A673 (cell line): ENCODE measurements at regions not wholly inside any gene's neighbourhood (a gene's known extent, or its start where the extent isn't known, plus 50 kb on each side); places are given as distances from the start of the nearest gene placed in this dataset.

Experiments used
- BruUV-seq: library from RNA; stranded (reverse); fragments of 400-500 nt; replicated peaks from 2 replicates; lab custom pipeline; 2021; lab: Mats Ljungman, UMichigan
- CTCF ChIA-PET: fragments of 300-600 bp; sonication (Branson Sonifier 250); formaldehyde crosslinking; loops from one replicate; lab custom pipeline; 2022; ENCODE audit warnings: antibody characterized with exemption; lab: Charles Lee
- POLR2A ChIA-PET: fragments of 300-600 bp; sonication (Branson Sonifier 250); formaldehyde crosslinking; loops from one replicate; lab custom pipeline; 2022; ENCODE audit warnings: antibody characterized with exemption; ENCODE audit not compliant: low non-redundant PET; lab: Charles Lee
- DNase-seq: peaks from one replicate; pipeline ENCODE4 v3.0.0-alpha.2; 2015; ENCODE audit warnings: low spot score
- H3K27ac ChIP-seq: fragments of 200-600 bp; sonication (generic); 2 replicates; pipeline ENCODE4 v1.5.1; 2016; ENCODE audit warnings: mixed run types, low read depth, mild to moderate bottlenecking, mixed read lengths, antibody characterized with exemption, low read length; ENCODE audit not compliant: poor library complexity, severe bottlenecking
- H3K27me3 ChIP-seq: fragments of 200-600 bp; sonication (generic); replicated peaks from 2 replicates; pipeline ENCODE4 v1.6.1; 2017; ENCODE audit warnings: mixed run types, low read depth, mild to moderate bottlenecking, mixed read lengths, antibody characterized with exemption, low read length; ENCODE audit not compliant: insufficient read depth, poor library complexity
- H3K36me3 ChIP-seq: fragments of 200-600 bp; sonication (generic); 2 replicates; pipeline ENCODE4 v1.6.1; 2016; ENCODE audit warnings: mixed run types, mild to moderate bottlenecking, mixed read lengths, antibody characterized with exemption, low read length; ENCODE audit not compliant: insufficient read depth, poor library complexity, severe bottlenecking
- H3K4me1 ChIP-seq: fragments of 200-600 bp; sonication (generic); 2 replicates; pipeline ENCODE4 v1.6.1; 2017; ENCODE audit warnings: mixed run types, mild to moderate bottlenecking, mixed read lengths, antibody characterized with exemption, low read length; ENCODE audit not compliant: insufficient read depth, poor library complexity, severe bottlenecking
- H3K4me3 ChIP-seq: fragments of 200-600 bp; sonication (generic); 2 replicates; pipeline ENCODE4 v1.5.1; 2016; ENCODE audit warnings: low read depth, mixed run types, mild to moderate bottlenecking, mixed read lengths, low read length; ENCODE audit not compliant: poor library complexity, severe bottlenecking
- H3K9me3 ChIP-seq: fragments of 200-600 bp; sonication (generic); 2 replicates; pipeline ENCODE4 v1.6.1; 2016; ENCODE audit warnings: mixed run types, low read depth, mild to moderate bottlenecking, mixed read lengths, antibody characterized with exemption, low read length; ENCODE audit not compliant: poor library complexity, severe bottlenecking
- CTCF ChIP-seq: fragments of 300-800, 200-600 bp; sonication (generic); conservative IDR thresholded peaks from 2 replicates; pipeline ENCODE4 v1.5.1; 2017; ENCODE audit warnings: low read depth, mild to moderate bottlenecking, antibody characterized with exemption, low read length, moderate library complexity, mixed read lengths
- EZH2 ChIP-seq: fragments of 200-600 bp; sonication (generic); IDR thresholded peaks from 2 replicates; pipeline ENCODE4 v1.6.1; 2017; ENCODE audit warnings: borderline replicate concordance, low read depth, mild to moderate bottlenecking, mixed read lengths, antibody characterized with exemption, low read length; ENCODE audit not compliant: poor library complexity, severe bottlenecking
- intact Hi-C: fragments of 100-400 bp; cut with micrococcal nuclease; formaldehyde crosslinking; loops from one replicate; pipeline ENCODE4 v1.10.0; 2022; ENCODE audit not compliant: unreplicated experiment

GRCh38 chr7:54109501-54109900 lies 432.7 kb upstream of the VSTM2A start:
- H3K27me3 ChIP-seq = no peaks in the 10 kb centered on the region
- no peaks in the 10 kb centered on the region for H3K36me3 ChIP-seq
- TF ChIP-seq EZH2 = no peak
- TF ChIP-seq CTCF = no peak
- no peak for DNase-seq
- no TSS peak for BruUV-seq
- no peaks in the 10 kb centered on the region for H3K4me1 ChIP-seq
- ChIA-PET CTCF (no interaction called here), POLR2A (no interaction called here)
- H3K27ac ChIP-seq = no peak overlapping the region
- H3K9me3 ChIP-seq = peaks cover 25% of the 10 kb centered on the region
- no peak overlapping the region for H3K4me3 ChIP-seq
- intact Hi-C loops = no loop called here

GRCh38 chr7:54111814-54112511 lies 430.2 kb upstream of the VSTM2A start:
- Histone ChIP-seq H3K27me3 (no peaks in the 10 kb centered on the region), H3K9me3 (peaks cover 25% of the 10 kb centered on the region), H3K36me3 (no peaks in the 10 kb centered on the region), H3K4me1 (no peaks in the 10 kb centered on the region), H3K4me3 (no peak overlapping the region), H3K27ac (no peak overlapping the region)
- intact Hi-C loops = no loop called here
- ChIA-PET POLR2A (no interaction called here), CTCF (no interaction called here)
- TF ChIP-seq EZH2 (no peak), CTCF (no peak)
- BruUV-seq = no TSS peak
- no peak for DNase-seq

- no peaks in the 10 kb centered on the region for H3K4me1 ChIP-seq
- no peak for DNase-seq
- no peak overlapping the region for H3K27ac ChIP-seq
- H3K36me3 ChIP-seq = no peaks in the 10 kb centered on the region
- intact Hi-C loops = no loop called here
- peaks cover 25% of the 10 kb centered on the region for H3K9me3 ChIP-seq
- ChIA-PET CTCF (no interaction called here), POLR2A (no interaction called here)
- TF ChIP-seq CTCF (no peak), EZH2 (no peak)
- H3K27me3 ChIP-seq = no peaks in the 10 kb centered on the region
- H3K4me3 ChIP-seq = no peak overlapping the region
- BruUV-seq = no TSS peak
Observed at GRCh38 chr7:54112567-54112966, 429.6 kb upstream of the VSTM2A start.
